AG09309 (cell line): ENCODE measurements at regions not wholly inside any gene's neighbourhood (a gene's known extent, or its start where the extent isn't known, plus 50 kb on each side); places are given as distances from the start of the nearest gene placed in this dataset.

Experiments used
- DNase-seq: peaks from one replicate; pipeline ENCODE4 v3.0.0-alpha.2; 2010; ENCODE audit warnings: low read depth
- H3K4me3 ChIP-seq: 2 replicates; pipeline ENCODE4 v1.5.1; 2011; ENCODE audit warnings: mild to moderate bottlenecking, low read depth, low read length, moderate library complexity; ENCODE audit not compliant: control insufficient read depth
- CTCF ChIP-seq: IDR thresholded peaks from 2 replicates; pipeline ENCODE4 v1.5.1; 2011; ENCODE audit warnings: mild to moderate bottlenecking, low read depth, low read length, inconsistent platforms; ENCODE audit not compliant: insufficient read depth, control insufficient read depth; ENCODE audit errors: missing control alignments

GRCh38 chr7:140269004-140269638 lies 92.3 kb upstream of the KDM7A start:
- no peak for DNase-seq
- no peak overlapping the region for H3K4me3 ChIP-seq
- no peak for TF ChIP-seq CTCF

- H3K4me3 ChIP-seq, result no peak overlapping the region
- TF ChIP-seq CTCF, result no peak
- no peak for DNase-seq
Observed at GRCh38 chr7:140267381-140268226, 90.8 kb upstream of the KDM7A start.

- no peak for TF ChIP-seq CTCF
- DNase-seq, result no peak
- H3K4me3 ChIP-seq, result no peak overlapping the region
Observed at GRCh38 chr7:140263277-140263676, 86.5 kb upstream of the KDM7A start.

GRCh38 chr7:140262242-140262903 lies 85.6 kb upstream of the KDM7A start:
- no peak for DNase-seq
- no peak overlapping the region for H3K4me3 ChIP-seq
- no peak for TF ChIP-seq CTCF

- no peak overlapping the region for H3K4me3 ChIP-seq
- TF ChIP-seq CTCF, result no peak
- DNase-seq, result no peak
Observed at GRCh38 chr7:140261522-140261921, 84.7 kb upstream of the KDM7A start.

GRCh38 chr7:140261105-140261486 lies 84.3 kb upstream of the KDM7A start:
- no peak for TF ChIP-seq CTCF
- no peak for DNase-seq
- no peak overlapping the region for H3K4me3 ChIP-seq
